ENCODE measurements at regions not wholly inside any gene's neighbourhood (a gene's known extent, or its start where the extent isn't known, plus 50 kb on each side); places are given as distances from the start of the nearest gene placed in this dataset.

- H3K9me3 ChIP-seq (ENCODE audit: low read length), result no peaks in the 10 kb centered on the region
- peak overlapping the region; percentile 58 for H3K27ac ChIP-seq (ENCODE audit: low read length)
- H3K9me2 ChIP-seq (replicated peaks; ENCODE audit: low read length), result no peaks in the 10 kb centered on the region
- peak overlapping the region; percentile 2; the same call in 1 of the 2 replicates for H3K4me2 ChIP-seq (ENCODE audit: low read length)
- H3K36me3 ChIP-seq (ENCODE audit: low read depth, low read length), result no peaks in the 10 kb centered on the region
- H3K4me1 ChIP-seq (ENCODE audit: insufficient read depth, low read length), result peaks cover 38% of the 10 kb centered on the region
- BruUV-seq (replicated peaks), result no TSS peak
- no peaks in the 10 kb centered on the region for H4K20me1 ChIP-seq (ENCODE audit: low read length)
- TF ChIP-seq EZH2 (IDR thresholded peaks at IDR 0.05; ENCODE audit: low read length, unreplicated experiment) (no peak), EZH2phosphoT487 (IDR thresholded peaks at IDR 0.05; ENCODE audit: borderline replicate concordance, low read length) (no peak), CTCF (conservative IDR thresholded peaks at IDR 0.05; ENCODE audit: low read depth, low read length) (no peak)
- H2AFZ ChIP-seq (ENCODE audit: low read length), result no peak overlapping the region
- POLR2A ChIA-PET (ENCODE audit: unreplicated experiment), result no interaction called here
- ATAC-seq (peak; percentile 38), DNase-seq (peak; percentile 79)
- H3F3A ChIP-seq (ENCODE audit: low read length, unreplicated experiment), result no peaks in the 10 kb centered on the region
- intact Hi-C loops (cut with micrococcal nuclease), result no loop called here
- H3K27me3 ChIP-seq (ENCODE audit: low read length), result no peaks in the 10 kb centered on the region
- CTCF ChIA-PET, result no interaction called here
- no peaks in the 10 kb centered on the region for H3K79me2 ChIP-seq (ENCODE audit: low read length)
- no peak overlapping the region for H3K4me3 ChIP-seq (ENCODE audit: low read length)
- no peak overlapping the region for H3K9ac ChIP-seq (ENCODE audit: low read length)
These were observed 94.2 kb downstream of the LRRC30 start for GRCh38 chr18:7325126-7325430.

- Histone ChIP-seq H3K4me3 (ENCODE audit: low read length) (no peak overlapping the region), H3K9ac (ENCODE audit: low read length) (no peak overlapping the region), H2AFZ (ENCODE audit: low read length) (peak overlapping the region; percentile 28; the same call in 1 of the 2 replicates), H3K36me3 (ENCODE audit: low read depth, low read length) (no peaks in the 10 kb centered on the region), H3K79me2 (ENCODE audit: low read length) (no peaks in the 10 kb centered on the region), H3K9me2 (replicated peaks; ENCODE audit: low read length) (no peaks in the 10 kb centered on the region), H3K4me1 (ENCODE audit: insufficient read depth, low read length) (peaks cover 44% of the 10 kb centered on the region), H3F3A (ENCODE audit: low read length, unreplicated experiment) (no peaks in the 10 kb centered on the region), H3K27ac (ENCODE audit: low read length) (no peak overlapping the region; the same call in 1 of the 2 replicates), H3K27me3 (ENCODE audit: low read length) (no peaks in the 10 kb centered on the region), H3K9me3 (ENCODE audit: low read length) (no peaks in the 10 kb centered on the region), H3K4me2 (ENCODE audit: low read length) (peak overlapping the region; percentile 23), H4K20me1 (ENCODE audit: low read length) (no peaks in the 10 kb centered on the region)
- ChIA-PET CTCF (interaction anchor here (0.6 kb wide), 1 partner anchor 53 kb away, joined by 3 read pairs; no protein-coding TSS in a partner anchor), POLR2A (ENCODE audit: unreplicated experiment) (no interaction called here)
- TF ChIP-seq CTCF (conservative IDR thresholded peaks at IDR 0.05; ENCODE audit: low read depth, low read length), result no peak
- no peak for TF ChIP-seq EZH2phosphoT487 (IDR thresholded peaks at IDR 0.05; ENCODE audit: borderline replicate concordance, low read length)
- no peak for TF ChIP-seq EZH2 (IDR thresholded peaks at IDR 0.05; ENCODE audit: low read length, unreplicated experiment)
- DNase-seq (peak; percentile 66), ATAC-seq (peak; percentile 24; the same call in 1 of the 2 replicates)
- intact Hi-C loops (cut with micrococcal nuclease), result no loop called here
- BruUV-seq (replicated peaks), result no TSS peak
These were observed 98.1 kb downstream of the LRRC30 start for GRCh38 chr18:7329016-7329415.

GRCh38 chr18:7332452-7332851 is 101.6 kb downstream of the LRRC30 start:
- H3K79me2 ChIP-seq (ENCODE audit: low read length), result no peaks in the 10 kb centered on the region
- no peaks in the 10 kb centered on the region for H3K9me3 ChIP-seq (ENCODE audit: low read length)
- POLR2A ChIA-PET (ENCODE audit: unreplicated experiment), result no interaction called here
- peaks cover 26% of the 10 kb centered on the region for H3K4me1 ChIP-seq (ENCODE audit: insufficient read depth, low read length)
- H3K9me2 ChIP-seq (replicated peaks; ENCODE audit: low read length), result no peaks in the 10 kb centered on the region
- no peak overlapping the region for H3K4me3 ChIP-seq (ENCODE audit: low read length)
- H3K36me3 ChIP-seq (ENCODE audit: low read depth, low read length), result no peaks in the 10 kb centered on the region
- no peaks in the 10 kb centered on the region for H3F3A ChIP-seq (ENCODE audit: low read length, unreplicated experiment)
- H4K20me1 ChIP-seq (ENCODE audit: low read length), result no peaks in the 10 kb centered on the region
- DNase-seq (peak; percentile 48), ATAC-seq (no peak; the same call in 1 of the 2 replicates)
- no peak overlapping the region for H2AFZ ChIP-seq (ENCODE audit: low read length)
- H3K9ac ChIP-seq (ENCODE audit: low read length), result no peak overlapping the region
- TF ChIP-seq EZH2 (IDR thresholded peaks at IDR 0.05; ENCODE audit: low read length, unreplicated experiment), result no peak
- no peak for TF ChIP-seq EZH2phosphoT487 (IDR thresholded peaks at IDR 0.05; ENCODE audit: borderline replicate concordance, low read length)
- TF ChIP-seq CTCF (conservative IDR thresholded peaks at IDR 0.05; ENCODE audit: low read depth, low read length), result no peak
- H3K4me2 ChIP-seq (ENCODE audit: low read length), result no peak overlapping the region
- H3K27ac ChIP-seq (ENCODE audit: low read length), result no peak overlapping the region
- no TSS peak for BruUV-seq (replicated peaks)
- CTCF ChIA-PET, result no interaction called here
- H3K27me3 ChIP-seq (ENCODE audit: low read length), result no peaks in the 10 kb centered on the region
- intact Hi-C loops (cut with micrococcal nuclease), result no loop called here
